ENCODE measurements at regions not wholly inside any gene's neighbourhood (a gene's known extent, or its start where the extent isn't known, plus 50 kb on each side); places are given as distances from the start of the nearest gene placed in this dataset.

GRCh38 chr15:27645672-27646071 lies 453.4 kb downstream of the OCA2 start:
- H3K36me3 Mint-ChIP-seq (ENCODE audit: unreplicated experiment), result no peaks in the 10 kb centered on the region
- no peaks in the 10 kb centered on the region for H3K27me3 Mint-ChIP-seq (ENCODE audit: unreplicated experiment)
- H3K4me1 Mint-ChIP-seq (ENCODE audit: unreplicated experiment), result no peaks in the 10 kb centered on the region
- H3K4me3 Mint-ChIP-seq (ENCODE audit: unreplicated experiment), result no peak overlapping the region
- DNase-seq (ENCODE audit: extremely low spot score, unreplicated experiment), result no peak
- TF ChIP-seq CTCF (IDR thresholded peaks at IDR 0.05), result no peak
- peaks cover 22% of the 10 kb centered on the region for H3K9me3 Mint-ChIP-seq (ENCODE audit: unreplicated experiment)
- no peak overlapping the region for H3K27ac Mint-ChIP-seq (ENCODE audit: unreplicated experiment)

- TF ChIP-seq CTCF (IDR thresholded peaks at IDR 0.05), result no peak
- Mint-ChIP-seq H3K27me3 (ENCODE audit: unreplicated experiment) (no peaks in the 10 kb centered on the region), H3K27ac (ENCODE audit: unreplicated experiment) (no peak overlapping the region), H3K36me3 (ENCODE audit: unreplicated experiment) (no peaks in the 10 kb centered on the region), H3K9me3 (ENCODE audit: unreplicated experiment) (peaks cover 22% of the 10 kb centered on the region), H3K4me1 (ENCODE audit: unreplicated experiment) (no peaks in the 10 kb centered on the region), H3K4me3 (ENCODE audit: unreplicated experiment) (no peak overlapping the region)
- DNase-seq (ENCODE audit: extremely low spot score, unreplicated experiment), result no peak
These were observed 456.1 kb downstream of the OCA2 start for GRCh38 chr15:27642981-27643380.

GRCh38 chr15:27639595-27639994 lies 459.5 kb downstream of the OCA2 start:
- Mint-ChIP-seq H3K9me3 (ENCODE audit: unreplicated experiment) (peaks cover 22% of the 10 kb centered on the region), H3K4me3 (ENCODE audit: unreplicated experiment) (no peak overlapping the region), H3K36me3 (ENCODE audit: unreplicated experiment) (no peaks in the 10 kb centered on the region), H3K27me3 (ENCODE audit: unreplicated experiment) (no peaks in the 10 kb centered on the region), H3K27ac (ENCODE audit: unreplicated experiment) (no peak overlapping the region), H3K4me1 (ENCODE audit: unreplicated experiment) (no peaks in the 10 kb centered on the region)
- DNase-seq (ENCODE audit: extremely low spot score, unreplicated experiment), result no peak
- no peak for TF ChIP-seq CTCF (IDR thresholded peaks at IDR 0.05)

GRCh38 chr15:27638958-27639357 lies 460.2 kb downstream of the OCA2 start:
- no peaks in the 10 kb centered on the region for H3K4me1 Mint-ChIP-seq (ENCODE audit: unreplicated experiment)
- no peak for DNase-seq (ENCODE audit: extremely low spot score, unreplicated experiment)
- H3K4me3 Mint-ChIP-seq (ENCODE audit: unreplicated experiment), result no peak overlapping the region
- H3K36me3 Mint-ChIP-seq (ENCODE audit: unreplicated experiment), result no peaks in the 10 kb centered on the region
- peaks cover 22% of the 10 kb centered on the region for H3K9me3 Mint-ChIP-seq (ENCODE audit: unreplicated experiment)
- no peaks in the 10 kb centered on the region for H3K27me3 Mint-ChIP-seq (ENCODE audit: unreplicated experiment)
- TF ChIP-seq CTCF (IDR thresholded peaks at IDR 0.05), result no peak
- no peak overlapping the region for H3K27ac Mint-ChIP-seq (ENCODE audit: unreplicated experiment)

- Mint-ChIP-seq H3K27me3 (ENCODE audit: unreplicated experiment) (no peaks in the 10 kb centered on the region), H3K9me3 (ENCODE audit: unreplicated experiment) (no peaks in the 10 kb centered on the region), H3K4me1 (ENCODE audit: unreplicated experiment) (no peaks in the 10 kb centered on the region), H3K4me3 (ENCODE audit: unreplicated experiment) (no peak overlapping the region), H3K27ac (ENCODE audit: unreplicated experiment) (no peak overlapping the region), H3K36me3 (ENCODE audit: unreplicated experiment) (no peaks in the 10 kb centered on the region)
- TF ChIP-seq CTCF (IDR thresholded peaks at IDR 0.05), result no peak
- DNase-seq (ENCODE audit: extremely low spot score, unreplicated experiment), result no peak
These were observed 463.2 kb downstream of the OCA2 start for GRCh38 chr15:27635916-27636315.
